Breast epithelium (tissue), 3 donors: ENCODE measurements at regions not wholly inside any gene's neighbourhood (a gene's known extent, or its start where the extent isn't known, plus 50 kb on each side); places are given as distances from the start of the nearest gene placed in this dataset.

Experiments
- CTCF ChIP-seq, 3 donors: fragments of 450-650 bp; IDR thresholded peaks; one replicate each; pipeline ENCODE4 v1.5.1; 2016 to 2017; ENCODE audit warnings: antibody characterized with exemption in 3 of 3, mild to moderate bottlenecking in 3 of 3, moderate library complexity in 3 of 3
- POLR2A ChIP-seq: fragments of 450-650 bp; IDR thresholded peaks from one replicate; pipeline ENCODE4 v1.6.1; 2016; ENCODE audit warnings: antibody characterized with exemption, mild to moderate bottlenecking, moderate library complexity

GRCh38 chr18:67621049-67621713 is 104.7 kb upstream of the DSEL start:
- TF ChIP-seq CTCF (IDR thresholded peaks at IDR 0.05) = no peak
- no peak for TF ChIP-seq POLR2A
